GM20431 (cell line): ENCODE measurements at regions not wholly inside any gene's neighbourhood (a gene's known extent, or its start where the extent isn't known, plus 50 kb on each side); places are given as distances from the start of the nearest gene placed in this dataset.

Experiments used
- in situ Hi-C: fragments of 300-500 bp; cut with MseI, MboI; formaldehyde crosslinking; loops from one replicate; pipeline ENCODE4 v1.15.0; 2020; ENCODE audit warnings: low sequenced_read_pairs; ENCODE audit not compliant: unreplicated experiment

GRCh38 chr6:166809721-166810120, 146.6 kb downstream of the RNASET2 start:
- in situ Hi-C loops, result no loop called here

- in situ Hi-C loops, result no loop called here
Measured at GRCh38 chr6:166806962-166807757, 149.2 kb downstream of the RNASET2 start.

- in situ Hi-C loops, result no loop called here
Measured at GRCh38 chr6:166806217-166806838, 150.0 kb downstream of the RNASET2 start.

- in situ Hi-C loops, result no loop called here
Measured at GRCh38 chr6:166803471-166803870, 152.9 kb downstream of the RNASET2 start.

- in situ Hi-C loops, result no loop called here
Measured at GRCh38 chr6:166802401-166802800, 153.9 kb downstream of the RNASET2 start.

- in situ Hi-C loops, result no loop called here
Measured at GRCh38 chr6:166800137-166800536, 156.2 kb downstream of the RNASET2 start.

- in situ Hi-C loops, result loop anchor here (25.0 kb wide), 1 partner anchor 139 kb away; no protein-coding TSS in a partner anchor
Measured at GRCh38 chr6:166798652-166799051, 157.7 kb downstream of the RNASET2 start.

GRCh38 chr6:166796610-166797009, 159.7 kb downstream of the RNASET2 start:
- in situ Hi-C loops, result loop anchor here (25.0 kb wide), 1 partner anchor 141 kb away; no protein-coding TSS in a partner anchor

GRCh38 chr6:166795879-166796278, 160.5 kb downstream of the RNASET2 start:
- in situ Hi-C loops, result loop anchor here (25.0 kb wide), 1 partner anchor 141 kb away; no protein-coding TSS in a partner anchor

GRCh38 chr6:166790808-166791207, 163.8 kb upstream of the RPS6KA2 start:
- in situ Hi-C loops, result loop anchor here (25.0 kb wide), 1 partner anchor 146 kb away; no protein-coding TSS in a partner anchor

- in situ Hi-C loops, result loop anchor here (25.0 kb wide), 1 partner anchor 148 kb away; no protein-coding TSS in a partner anchor
Measured at GRCh38 chr6:166788846-166789529, 161.9 kb upstream of the RPS6KA2 start.

- in situ Hi-C loops, result loop anchor here (25.0 kb wide), 1 partner anchor 151 kb away; no protein-coding TSS in a partner anchor
Measured at GRCh38 chr6:166786704-166787293, 159.7 kb upstream of the RPS6KA2 start.

GRCh38 chr6:166785131-166785530, 158.1 kb upstream of the RPS6KA2 start:
- in situ Hi-C loops, result loop anchor here (25.0 kb wide), 1 partner anchor 152 kb away; no protein-coding TSS in a partner anchor

GRCh38 chr6:166784691-166785090, 157.6 kb upstream of the RPS6KA2 start:
- in situ Hi-C loops, result loop anchor here (25.0 kb wide), 1 partner anchor 153 kb away; no protein-coding TSS in a partner anchor

GRCh38 chr6:166782520-166782919, 155.5 kb upstream of the RPS6KA2 start:
- in situ Hi-C loops, result loop anchor here (25.0 kb wide), 1 partner anchor 155 kb away; no protein-coding TSS in a partner anchor

GRCh38 chr6:166781331-166781730, 154.3 kb upstream of the RPS6KA2 start:
- in situ Hi-C loops, result loop anchor here (25.0 kb wide), 1 partner anchor 156 kb away; no protein-coding TSS in a partner anchor

GRCh38 chr6:166779963-166780683, 153.1 kb upstream of the RPS6KA2 start:
- in situ Hi-C loops, result loop anchor here (10.0 to 25.0 kb wide), 2 partner anchors 157 to 355 kb away; no protein-coding TSS in a partner anchor

GRCh38 chr6:166779381-166779780, 152.3 kb upstream of the RPS6KA2 start:
- in situ Hi-C loops, result loop anchor here (10.0 to 25.0 kb wide), 2 partner anchors 158 to 355 kb away; no protein-coding TSS in a partner anchor

GRCh38 chr6:166778776-166779175, 151.7 kb upstream of the RPS6KA2 start:
- in situ Hi-C loops, result loop anchor here (10.0 to 25.0 kb wide), 2 partner anchors 159 to 356 kb away; no protein-coding TSS in a partner anchor
